PFSK-1 (cell line): ENCODE measurements at regions not wholly inside any gene's neighbourhood (a gene's known extent, or its start where the extent isn't known, plus 50 kb on each side); places are given as distances from the start of the nearest gene placed in this dataset.

ENCODE experiments used
- FOXP2 ChIP-seq: optimal IDR thresholded peaks from 2 replicates; pipeline ENCODE3; 2011; ENCODE audit warnings: borderline replicate concordance, control low read depth, inconsistent platforms; ENCODE audit not compliant: insufficient read depth; ENCODE audit errors: extremely low read length, extremely low read depth
- POLR2AphosphoS5 ChIP-seq: IDR thresholded peaks from 2 replicates; pipeline ENCODE4 v1.6.1; 2012; ENCODE audit warnings: low read depth, mild to moderate bottlenecking, control low read depth, low read length, moderate library complexity
- SIN3A ChIP-seq: IDR thresholded peaks from 2 replicates; pipeline ENCODE4 v1.6.1; 2012; ENCODE audit warnings: mild to moderate bottlenecking, low read length, moderate library complexity, borderline replicate concordance; ENCODE audit not compliant: insufficient read depth
- TAF1 ChIP-seq: IDR thresholded peaks from 2 replicates; pipeline ENCODE4 v1.6.1; 2012; ENCODE audit warnings: low read length, control low read depth, borderline replicate concordance; ENCODE audit not compliant: insufficient read depth
- TF ChIP-seq, protein P1 (sequence below), 2 experiments: IDR thresholded peaks; 2 replicates each; pipeline versions ENCODE4 v1.6.1 to v1.8.0; 2011 to 2012; ENCODE audit warnings: low read depth in 2 of 2, low read length in 2 of 2, control low read depth in 1 of 2, inconsistent platforms in 1 of 2, mild to moderate bottlenecking in 1 of 2, moderate library complexity in 1 of 2; ENCODE audit not compliant: insufficient read depth in 1 of 2

DNA sequence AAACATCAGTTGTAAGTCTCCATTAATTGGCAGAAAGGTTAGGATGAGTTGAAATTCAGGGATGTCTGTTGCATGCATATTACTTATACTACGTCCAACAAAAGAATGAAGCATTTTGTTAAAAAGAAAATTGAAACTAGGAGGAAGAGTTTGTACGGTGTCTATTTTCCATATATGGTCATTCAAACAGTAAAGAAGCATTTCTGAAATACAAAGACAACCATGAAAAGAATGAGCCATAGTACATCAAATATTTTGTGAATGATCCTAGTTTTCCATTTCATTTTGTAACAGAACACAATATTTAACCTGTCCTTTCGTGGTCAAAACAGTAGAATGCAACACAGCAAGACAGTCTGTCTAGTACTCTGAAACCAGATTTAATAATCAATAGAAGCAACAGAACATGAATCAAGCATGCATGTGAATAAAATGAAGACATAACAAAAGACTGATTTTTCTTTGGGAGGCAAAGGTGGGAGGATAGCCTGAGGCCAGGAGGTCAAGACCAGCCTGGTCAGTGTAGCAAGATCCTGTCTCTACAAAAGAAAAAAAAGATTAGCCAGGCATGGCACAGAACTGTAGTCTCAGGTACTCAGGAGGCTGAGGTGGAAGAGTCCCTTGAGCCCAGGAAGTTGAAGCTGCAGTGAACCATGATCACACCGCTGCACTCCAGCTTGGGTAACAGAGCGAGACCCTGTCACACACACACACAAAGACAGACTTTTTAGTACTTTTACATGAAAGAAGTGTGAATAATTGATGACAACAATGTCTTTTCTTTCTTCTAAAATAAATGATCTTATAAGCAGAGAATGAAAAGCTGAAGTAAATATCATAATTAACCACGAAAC is 156.0 kb downstream of the LRIG3 start:
- TF ChIP-seq FOXP2 (no peak), SIN3A (no peak), POLR2AphosphoS5 (no peak), TAF1 (no peak)
- TF ChIP-seq, protein P1, sequence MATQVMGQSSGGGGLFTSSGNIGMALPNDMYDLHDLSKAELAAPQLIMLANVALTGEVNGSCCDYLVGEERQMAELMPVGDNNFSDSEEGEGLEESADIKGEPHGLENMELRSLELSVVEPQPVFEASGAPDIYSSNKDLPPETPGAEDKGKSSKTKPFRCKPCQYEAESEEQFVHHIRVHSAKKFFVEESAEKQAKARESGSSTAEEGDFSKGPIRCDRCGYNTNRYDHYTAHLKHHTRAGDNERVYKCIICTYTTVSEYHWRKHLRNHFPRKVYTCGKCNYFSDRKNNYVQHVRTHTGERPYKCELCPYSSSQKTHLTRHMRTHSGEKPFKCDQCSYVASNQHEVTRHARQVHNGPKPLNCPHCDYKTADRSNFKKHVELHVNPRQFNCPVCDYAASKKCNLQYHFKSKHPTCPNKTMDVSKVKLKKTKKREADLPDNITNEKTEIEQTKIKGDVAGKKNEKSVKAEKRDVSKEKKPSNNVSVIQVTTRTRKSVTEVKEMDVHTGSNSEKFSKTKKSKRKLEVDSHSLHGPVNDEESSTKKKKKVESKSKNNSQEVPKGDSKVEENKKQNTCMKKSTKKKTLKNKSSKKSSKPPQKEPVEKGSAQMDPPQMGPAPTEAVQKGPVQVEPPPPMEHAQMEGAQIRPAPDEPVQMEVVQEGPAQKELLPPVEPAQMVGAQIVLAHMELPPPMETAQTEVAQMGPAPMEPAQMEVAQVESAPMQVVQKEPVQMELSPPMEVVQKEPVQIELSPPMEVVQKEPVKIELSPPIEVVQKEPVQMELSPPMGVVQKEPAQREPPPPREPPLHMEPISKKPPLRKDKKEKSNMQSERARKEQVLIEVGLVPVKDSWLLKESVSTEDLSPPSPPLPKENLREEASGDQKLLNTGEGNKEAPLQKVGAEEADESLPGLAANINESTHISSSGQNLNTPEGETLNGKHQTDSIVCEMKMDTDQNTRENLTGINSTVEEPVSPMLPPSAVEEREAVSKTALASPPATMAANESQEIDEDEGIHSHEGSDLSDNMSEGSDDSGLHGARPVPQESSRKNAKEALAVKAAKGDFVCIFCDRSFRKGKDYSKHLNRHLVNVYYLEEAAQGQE (IDR thresholded peaks at IDR 0.05; ENCODE audit: insufficient read depth in 1 of 2, low read depth in 2 of 2, low read length in 2 of 2): no peak

DNA sequence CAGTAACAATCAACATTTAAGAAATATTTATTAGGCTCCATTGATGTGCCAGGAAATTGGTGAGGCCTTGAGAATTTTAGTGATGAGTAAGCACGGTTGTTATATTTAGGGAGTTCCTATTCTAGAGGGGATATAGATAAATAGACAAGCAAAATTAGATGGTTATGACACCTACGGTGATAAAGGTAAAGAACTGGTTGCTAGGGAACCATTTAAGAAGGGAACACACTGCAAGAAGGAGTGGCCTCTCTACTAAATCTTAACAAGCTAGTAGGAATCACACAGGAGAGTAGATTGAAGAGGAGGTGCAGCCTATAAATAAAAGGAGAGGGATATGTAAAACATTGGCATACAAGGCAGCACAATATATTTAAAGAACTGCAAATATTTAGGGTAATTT is 155.2 kb downstream of the LRIG3 start:
- no peak for TF ChIP-seq TAF1
- TF ChIP-seq, protein P1 (IDR thresholded peaks at IDR 0.05; ENCODE audit: insufficient read depth in 1 of 2, low read depth in 2 of 2, low read length in 2 of 2): no peak
- TF ChIP-seq FOXP2: no peak
- TF ChIP-seq SIN3A: no peak
- TF ChIP-seq POLR2AphosphoS5: no peak

DNA sequence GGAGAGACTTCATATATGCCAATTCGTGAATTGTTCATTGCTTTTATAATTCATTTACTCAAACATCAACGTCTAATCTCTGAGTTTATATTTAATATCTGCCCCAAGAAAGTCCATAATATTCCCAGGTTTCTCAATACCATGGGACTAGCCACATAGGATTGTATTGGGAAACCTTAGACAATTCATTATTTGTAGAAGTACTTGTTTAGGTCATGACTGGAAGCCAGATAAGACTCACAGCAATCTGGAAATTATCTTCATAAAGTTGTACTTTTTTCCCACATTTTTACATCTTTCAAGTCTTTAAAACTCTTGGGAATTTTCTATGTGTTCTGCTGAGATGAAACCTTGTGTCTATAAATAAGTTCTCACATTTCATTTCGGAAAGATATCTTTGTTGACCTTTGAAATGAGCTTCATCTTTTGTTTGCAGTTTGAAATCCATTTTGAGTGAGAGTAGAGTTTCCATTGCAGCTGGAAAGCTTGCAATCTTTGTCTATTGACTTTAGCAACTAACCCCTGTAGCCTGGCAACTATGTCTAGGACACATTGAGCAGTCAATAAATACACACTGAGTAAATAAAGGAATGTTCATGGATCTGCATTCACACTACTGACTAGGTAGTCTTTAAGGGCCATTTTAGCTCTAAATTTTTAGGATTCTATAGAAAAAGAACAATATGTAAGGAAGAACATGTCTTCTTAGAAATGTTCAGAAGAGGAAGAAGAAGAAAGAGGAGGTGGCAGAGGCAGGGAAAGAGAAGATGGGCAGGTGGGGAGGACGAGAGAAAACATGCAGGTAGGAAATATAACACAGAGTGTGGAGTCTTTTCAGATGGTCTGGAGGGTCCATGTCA is 154.4 kb downstream of the LRIG3 start:
- no peak for TF ChIP-seq SIN3A
- no peak for TF ChIP-seq POLR2AphosphoS5
- TF ChIP-seq, protein P1 (IDR thresholded peaks at IDR 0.05; ENCODE audit: insufficient read depth in 1 of 2, low read depth in 2 of 2, low read length in 2 of 2): no peak

DNA sequence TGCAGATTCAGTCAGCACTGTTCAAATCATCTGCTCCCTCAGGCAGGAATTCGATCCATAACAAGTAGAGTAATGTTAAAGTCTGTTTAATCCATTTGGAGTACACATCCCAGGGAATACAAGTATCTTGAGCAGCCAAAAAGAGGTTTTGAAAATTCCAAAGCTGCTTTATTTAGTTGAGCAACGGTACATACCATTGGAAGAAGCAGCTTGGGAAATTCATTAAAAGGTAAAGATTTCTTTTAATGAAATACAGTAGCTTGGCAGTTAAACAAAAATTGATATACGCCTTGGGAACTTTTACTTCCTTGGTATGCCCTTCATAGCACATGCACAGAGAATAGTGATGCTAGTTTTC is 153.8 kb downstream of the LRIG3 start:
- no peak for TF ChIP-seq SIN3A
- TF ChIP-seq FOXP2: no peak
- no peak for TF ChIP-seq POLR2AphosphoS5
- no peak for TF ChIP-seq TAF1
- TF ChIP-seq, protein P1 (IDR thresholded peaks at IDR 0.05; ENCODE audit: insufficient read depth in 1 of 2, low read depth in 2 of 2, low read length in 2 of 2): no peak
